Mesendoderm (in vitro differentiated cells): ENCODE measurements at regions not wholly inside any gene's neighbourhood (a gene's known extent, or its start where the extent isn't known, plus 50 kb on each side); places are given as distances from the start of the nearest gene placed in this dataset.

Experiments used
- DNase-seq: peaks from one replicate; pipeline ENCODE4 v3.0.0; 2013
- H2AK5ac ChIP-seq: 2 replicates; pipeline ENCODE4 v1.6.1; 2013; ENCODE audit warnings: low read length, inconsistent platforms
- H2BK120ac ChIP-seq: 2 replicates; pipeline ENCODE4 v1.6.1; 2013; ENCODE audit warnings: low read depth, mild to moderate bottlenecking, low read length, moderate library complexity, mixed read lengths
- H2BK15ac ChIP-seq: replicated peaks from 2 replicates; pipeline ENCODE4 v1.6.1; 2013; ENCODE audit warnings: low read depth, mild to moderate bottlenecking, moderate library complexity
- H2BK5ac ChIP-seq: 2 replicates; pipeline ENCODE4 v1.6.1; 2013; ENCODE audit warnings: low read length, inconsistent platforms
- H3K18ac ChIP-seq: 2 replicates; pipeline ENCODE4 v1.6.1; 2013; ENCODE audit warnings: mild to moderate bottlenecking, low read length, mixed read lengths
- H3K23ac ChIP-seq: one replicate; pipeline ENCODE4 v1.6.1; 2013; ENCODE audit warnings: low read length
- H3K27ac ChIP-seq: 2 replicates; pipeline ENCODE4 v1.5.1; 2013; ENCODE audit warnings: low read depth, mild to moderate bottlenecking, inconsistent platforms, low read length, moderate library complexity
- H3K27me3 ChIP-seq: 2 replicates; pipeline ENCODE4 v1.6.1; 2013; ENCODE audit warnings: low read length, control low read depth, mild to moderate bottlenecking, inconsistent platforms; ENCODE audit not compliant: insufficient read depth, poor library complexity
- H3K36me3 ChIP-seq: 2 replicates; pipeline ENCODE4 v1.6.1; 2013; ENCODE audit warnings: low read length, inconsistent platforms; ENCODE audit not compliant: control insufficient read depth, insufficient read depth
- H3K4ac ChIP-seq: one replicate; pipeline ENCODE4 v1.6.1; 2013; ENCODE audit warnings: low read depth, mild to moderate bottlenecking, low read length, moderate library complexity
- H3K4me1 ChIP-seq: 2 replicates; pipeline ENCODE4 v1.6.1; 2013; ENCODE audit warnings: low read depth, low read length, inconsistent platforms; ENCODE audit not compliant: control insufficient read depth
- H3K4me2 ChIP-seq: 2 replicates; pipeline ENCODE4 v1.6.1; 2013; ENCODE audit warnings: low read length
- H3K4me3 ChIP-seq: 2 replicates; pipeline ENCODE4 v1.5.1; 2013; ENCODE audit warnings: mild to moderate bottlenecking, low read length
- H3K56ac ChIP-seq: one replicate; pipeline ENCODE4 v1.6.1; 2013; ENCODE audit warnings: low read length
- H3K79me1 ChIP-seq: 2 replicates; pipeline ENCODE4 v1.6.1; 2013; ENCODE audit warnings: low read length, inconsistent platforms
- H3K79me2 ChIP-seq: 2 replicates; pipeline ENCODE4 v1.6.1; 2013; ENCODE audit warnings: mild to moderate bottlenecking, low read length; ENCODE audit not compliant: control insufficient read depth, insufficient read depth
- H3K9ac ChIP-seq: 2 replicates; pipeline ENCODE4 v1.6.1; 2013; ENCODE audit warnings: low read length, inconsistent platforms
- H4K5ac ChIP-seq: one replicate; pipeline ENCODE4 v1.6.1; 2013; ENCODE audit warnings: low read length
- H4K8ac ChIP-seq: one replicate; pipeline ENCODE4 v1.6.1; 2013; ENCODE audit warnings: low read depth, mild to moderate bottlenecking, control low read depth, low read length, moderate library complexity
- WGBS: extraction: QIAGEN DNeasy Blood & Tissue Kit; methylation state at CpG from one replicate; pipeline ENCODE4 v1.1.7; 2013; ENCODE audit warnings: low lambda C conversion rate, missing lambda C conversion rate; ENCODE audit not compliant: insufficient coverage; ENCODE audit errors: extremely low coverage; 5-methylcytosine and 5-hydroxymethylcytosine counted together

DNA sequence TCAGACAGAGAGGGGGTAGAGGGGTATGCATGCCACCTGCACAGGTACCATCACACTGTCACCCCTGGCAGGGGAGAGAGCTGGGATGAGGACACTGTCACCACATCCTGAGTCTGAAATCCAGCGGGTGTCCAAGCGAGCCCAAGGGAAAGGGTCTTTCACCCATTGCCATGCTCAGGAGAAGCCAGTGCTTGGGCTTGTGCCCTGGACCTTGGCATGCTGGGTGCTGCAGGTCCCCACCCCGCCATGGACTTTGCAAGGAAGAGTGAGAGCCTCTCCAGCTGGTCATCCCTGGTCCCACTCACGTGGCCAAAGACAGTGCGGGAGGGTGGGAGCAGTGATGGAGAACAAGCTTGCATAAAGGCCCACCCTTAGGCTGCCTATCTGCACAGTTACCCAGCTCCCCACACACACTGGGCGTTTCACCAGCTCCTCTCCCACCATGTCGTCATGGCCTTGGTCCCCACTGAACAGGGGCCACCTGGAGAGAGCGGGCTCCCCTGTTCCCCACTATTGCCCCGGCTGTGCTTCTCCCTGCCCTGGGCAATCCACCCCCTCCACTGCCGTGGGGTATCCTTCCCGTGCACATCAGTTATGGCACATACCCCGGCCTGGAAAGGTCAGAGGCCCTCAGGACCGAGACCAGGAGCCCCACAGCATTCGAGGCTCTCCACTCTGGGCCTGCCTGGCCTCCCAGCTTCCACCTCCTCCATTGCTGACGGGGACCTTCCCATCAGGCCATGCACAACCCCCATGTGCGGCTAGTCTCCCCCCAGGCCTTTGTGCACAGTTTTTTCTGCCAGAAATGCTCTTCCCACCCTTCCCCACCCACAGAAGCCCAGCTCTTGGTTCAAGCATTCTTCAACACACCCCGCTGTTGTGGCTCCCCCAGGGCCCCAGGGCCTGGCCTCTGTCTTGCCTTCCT, 58.6 kb upstream of the BCL11B start:
- H3K4ac ChIP-seq: no peak overlapping the region
- no peak overlapping the region for H2BK120ac ChIP-seq
- WGBS: no CpG with 5 or more reads among the region's 17 CpGs
- H3K27ac ChIP-seq: no peak overlapping the region
- H3K4me1 ChIP-seq: no peaks in the 10 kb centered on the region
- H3K56ac ChIP-seq: no peak overlapping the region
- no peaks in the 10 kb centered on the region for H3K36me3 ChIP-seq
- no peak overlapping the region for H2BK5ac ChIP-seq
- no peak overlapping the region for H3K18ac ChIP-seq
- H4K8ac ChIP-seq: no peak overlapping the region
- no peaks in the 10 kb centered on the region for H3K27me3 ChIP-seq
- H3K23ac ChIP-seq: no peak overlapping the region
- no peak overlapping the region for H4K5ac ChIP-seq
- H3K79me1 ChIP-seq: no peaks in the 10 kb centered on the region
- no peak overlapping the region for H3K4me2 ChIP-seq
- no peak for DNase-seq
- H3K9ac ChIP-seq: no peak overlapping the region
- no peak overlapping the region for H2AK5ac ChIP-seq
- no peak overlapping the region for H3K4me3 ChIP-seq
- H3K79me2 ChIP-seq: no peaks in the 10 kb centered on the region
- no peak overlapping the region for H2BK15ac ChIP-seq

DNA sequence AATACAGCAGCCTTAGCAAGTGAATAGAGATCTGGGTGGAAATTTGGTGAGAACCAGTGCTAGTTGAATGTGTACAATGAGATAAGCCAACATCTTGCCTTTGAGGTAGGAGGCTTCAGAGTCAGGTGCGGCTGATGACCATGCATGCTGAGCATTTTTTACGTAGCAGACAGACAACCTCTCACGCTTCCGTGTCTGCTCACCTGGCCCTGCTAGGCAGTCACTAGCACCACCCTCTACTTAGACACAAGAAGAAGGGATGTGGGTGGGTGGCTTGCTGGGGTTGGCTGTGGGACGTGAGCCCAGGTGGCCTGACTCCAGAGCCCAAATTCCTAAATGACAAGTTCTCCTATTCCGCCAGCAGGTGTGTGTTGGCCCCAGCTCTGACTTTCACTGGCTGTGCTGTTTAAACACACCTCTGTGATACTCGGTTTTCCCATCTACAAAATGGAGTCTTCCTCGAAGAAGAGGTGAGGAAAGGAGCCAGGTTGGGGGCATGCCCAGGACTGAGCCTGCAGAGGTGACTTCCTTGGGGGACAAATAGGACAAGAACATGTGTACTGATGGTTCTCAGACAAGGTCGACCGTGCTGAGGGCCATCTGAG, 57.8 kb upstream of the BCL11B start:
- Histone ChIP-seq H3K79me2 (no peaks in the 10 kb centered on the region), H3K27ac (no peak overlapping the region), H3K56ac (no peak overlapping the region), H2BK120ac (no peak overlapping the region), H2BK5ac (no peak overlapping the region), H3K79me1 (no peaks in the 10 kb centered on the region), H3K4me1 (no peaks in the 10 kb centered on the region), H3K4me3 (no peak overlapping the region), H3K18ac (no peak overlapping the region), H3K23ac (no peak overlapping the region), H4K8ac (no peak overlapping the region), H3K27me3 (no peaks in the 10 kb centered on the region), H2BK15ac (no peak overlapping the region), H3K4ac (no peak overlapping the region), H2AK5ac (no peak overlapping the region), H3K4me2 (no peak overlapping the region), H3K36me3 (no peaks in the 10 kb centered on the region), H3K9ac (no peak overlapping the region), H4K5ac (no peak overlapping the region)
- WGBS: no CpG with 5 or more reads among the region's 10 CpGs
- DNase-seq: no peak

DNA sequence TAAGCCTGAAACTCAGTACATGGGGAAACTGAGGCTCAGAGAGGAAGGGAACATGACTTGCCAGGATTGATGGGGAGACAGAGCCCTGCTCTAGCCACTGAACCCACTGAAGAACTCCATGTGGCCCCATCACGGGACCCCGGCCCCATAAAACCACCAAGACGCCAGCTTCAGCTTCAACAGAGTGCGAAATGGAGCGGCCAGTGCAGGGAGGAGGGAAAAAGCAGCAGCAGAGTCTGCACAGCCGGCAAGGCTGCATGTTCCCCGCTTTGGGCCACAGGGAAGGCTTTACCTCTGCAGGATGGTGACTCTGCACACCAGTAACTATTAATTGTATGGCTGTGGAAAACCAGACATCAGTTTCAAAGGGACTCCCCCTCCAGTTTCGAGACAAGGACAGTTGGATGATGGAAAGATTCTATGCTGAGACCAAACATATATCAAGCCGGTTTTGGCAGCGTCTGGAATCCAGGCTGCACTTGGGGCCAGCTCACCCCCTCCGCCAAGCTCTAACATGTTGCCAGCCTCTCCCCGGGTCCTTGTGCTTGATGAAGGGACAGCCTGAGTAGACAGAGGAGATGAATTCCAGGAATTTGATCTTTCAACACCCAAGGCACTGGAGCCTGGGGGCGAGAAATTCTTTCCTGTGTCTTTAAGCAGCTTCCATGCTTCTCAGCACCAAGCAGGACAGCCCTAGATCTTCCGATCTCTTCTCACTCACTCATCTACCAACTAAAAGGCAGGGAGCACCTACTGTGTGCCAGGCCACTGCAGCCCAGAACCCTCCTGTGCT, 55.7 kb upstream of the BCL11B start:
- Histone ChIP-seq H2BK120ac (no peak overlapping the region), H4K8ac (no peak overlapping the region), H3K18ac (no peak overlapping the region), H3K27ac (no peak overlapping the region), H3K4me1 (no peaks in the 10 kb centered on the region), H3K4me2 (no peak overlapping the region), H3K36me3 (no peaks in the 10 kb centered on the region), H4K5ac (no peak overlapping the region), H2BK5ac (no peak overlapping the region), H3K27me3 (no peaks in the 10 kb centered on the region), H3K56ac (no peak overlapping the region), H3K79me2 (no peaks in the 10 kb centered on the region), H2AK5ac (no peak overlapping the region), H3K79me1 (no peaks in the 10 kb centered on the region), H3K9ac (no peak overlapping the region), H3K23ac (no peak overlapping the region), H2BK15ac (no peak overlapping the region), H3K4ac (no peak overlapping the region), H3K4me3 (no peak overlapping the region)
- WGBS: no CpG with 5 or more reads among the region's 14 CpGs
- peak; percentile 96 for DNase-seq

DNA sequence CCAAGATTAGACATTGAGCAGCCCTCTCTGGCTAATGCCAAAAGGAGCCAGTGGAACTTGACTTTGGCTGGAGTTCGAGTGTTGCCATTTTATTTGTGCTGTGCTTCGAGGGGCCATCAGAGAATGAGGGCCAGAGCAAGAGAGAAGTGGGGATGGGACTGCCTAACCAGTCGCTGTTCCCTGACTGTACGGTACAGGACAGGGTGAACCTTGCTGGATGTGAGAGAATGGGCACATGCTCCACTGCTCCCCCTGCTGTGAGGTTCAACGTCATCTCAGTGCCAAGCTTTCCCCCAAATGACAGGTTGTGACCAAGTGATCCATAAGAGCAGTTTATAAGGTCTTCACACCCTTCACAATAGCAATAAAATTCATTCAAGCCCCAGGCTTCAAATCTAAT, 55.1 kb upstream of the BCL11B start:
- no peak overlapping the region for H3K4me3 ChIP-seq
- H4K8ac ChIP-seq: no peak overlapping the region
- no peak for DNase-seq

DNA sequence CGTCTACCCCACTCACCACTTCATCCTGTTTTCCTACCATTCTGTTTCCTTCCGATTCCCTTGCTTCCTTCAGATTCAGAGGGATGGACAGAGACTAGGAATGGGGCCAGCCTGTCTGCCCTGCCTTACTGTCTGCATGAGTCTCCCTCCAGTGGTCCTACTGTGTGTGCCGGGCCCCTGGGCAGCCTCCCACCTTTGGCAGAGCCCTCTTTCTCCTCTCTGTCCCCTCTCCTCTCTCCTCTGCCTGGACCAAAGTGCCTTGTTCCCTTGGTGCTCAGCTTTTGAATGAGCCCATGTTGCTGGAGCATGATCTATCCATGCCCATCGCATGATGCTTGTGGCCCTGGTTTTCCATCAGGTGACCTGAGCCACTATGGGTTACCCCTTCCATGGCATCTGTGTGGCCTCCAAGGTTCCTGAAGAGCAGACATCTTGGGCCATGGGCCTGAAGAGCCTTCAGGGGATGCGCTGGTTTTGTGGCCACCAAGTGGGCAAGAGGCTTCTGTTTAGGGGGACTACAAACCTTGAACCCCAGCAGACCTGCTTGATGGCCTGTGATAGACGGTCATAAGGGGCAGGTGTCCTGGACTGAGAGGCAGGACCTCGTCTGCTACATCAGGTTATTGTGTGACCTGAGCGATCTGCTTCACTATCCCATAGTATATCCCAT, 54.2 kb upstream of the BCL11B start:
- Histone ChIP-seq H3K56ac (no peak overlapping the region), H3K23ac (no peak overlapping the region), H2AK5ac (no peak overlapping the region), H3K79me2 (no peaks in the 10 kb centered on the region), H4K5ac (no peak overlapping the region), H3K4me3 (no peak overlapping the region), H3K27ac (no peak overlapping the region), H2BK5ac (no peak overlapping the region), H3K18ac (no peak overlapping the region), H3K4ac (no peak overlapping the region), H2BK15ac (no peak overlapping the region), H2BK120ac (no peak overlapping the region), H3K79me1 (no peaks in the 10 kb centered on the region), H3K9ac (no peak overlapping the region), H3K4me2 (no peak overlapping the region), H4K8ac (no peak overlapping the region), H3K4me1 (no peaks in the 10 kb centered on the region), H3K36me3 (no peaks in the 10 kb centered on the region), H3K27me3 (no peaks in the 10 kb centered on the region)
- WGBS: no CpG with 5 or more reads among the region's 8 CpGs
- DNase-seq: no peak

More for the DNA sequence above, 55.1 kb upstream of the BCL11B start:
- Histone ChIP-seq H2AK5ac (no peak overlapping the region), H3K79me1 (no peaks in the 10 kb centered on the region), H2BK15ac (no peak overlapping the region), H2BK120ac (no peak overlapping the region), H3K9ac (no peak overlapping the region), H2BK5ac (no peak overlapping the region), H3K36me3 (no peaks in the 10 kb centered on the region), H3K4me2 (no peak overlapping the region), H3K4ac (no peak overlapping the region), H3K79me2 (no peaks in the 10 kb centered on the region), H4K5ac (no peak overlapping the region), H3K27ac (no peak overlapping the region), H3K4me1 (no peaks in the 10 kb centered on the region), H3K56ac (no peak overlapping the region), H3K18ac (no peak overlapping the region), H3K23ac (no peak overlapping the region), H3K27me3 (no peaks in the 10 kb centered on the region)
- WGBS: no CpG with 5 or more reads among the region's 5 CpGs
